A673 (cell line): ENCODE measurements at regions not wholly inside any gene's neighbourhood (a gene's known extent, or its start where the extent isn't known, plus 50 kb on each side); places are given as distances from the start of the nearest gene placed in this dataset.

Experiments
- EZH2 ChIP-seq: fragments of 200-600 bp; sonication (generic); IDR thresholded peaks from 2 replicates; pipeline ENCODE4 v1.6.1; 2017; ENCODE audit warnings: borderline replicate concordance, low read depth, mild to moderate bottlenecking, mixed read lengths, antibody characterized with exemption, low read length; ENCODE audit not compliant: poor library complexity, severe bottlenecking
- TF ChIP-seq, protein P1 (sequence below): fragments of 300-800, 200-600 bp; sonication (generic); conservative IDR thresholded peaks from 2 replicates; pipeline ENCODE4 v1.5.1; 2017; ENCODE audit warnings: low read depth, mild to moderate bottlenecking, antibody characterized with exemption, low read length, moderate library complexity, mixed read lengths

DNA sequence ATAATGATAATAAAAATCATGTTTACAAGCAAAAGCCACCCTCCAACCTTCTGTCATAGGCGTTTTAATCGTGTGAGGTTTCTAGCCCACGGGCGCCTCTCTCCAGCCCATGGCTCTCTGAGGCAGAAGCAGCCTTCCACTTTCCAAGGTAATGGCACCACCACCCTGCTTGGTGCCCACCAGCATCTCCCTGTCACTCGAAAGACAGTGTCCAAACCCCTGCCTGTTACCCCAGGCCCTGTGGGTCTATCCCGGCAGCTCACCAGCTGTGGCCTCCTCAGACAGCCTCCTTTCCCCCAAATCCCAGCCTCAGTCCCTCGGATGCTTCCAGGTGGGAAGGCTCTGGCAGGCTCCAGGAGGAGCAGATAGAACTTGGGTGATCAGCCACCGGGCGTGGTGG is 123.8 kb upstream of the LPCAT1 start:
- no peak for TF ChIP-seq EZH2
- TF ChIP-seq, protein P1, sequence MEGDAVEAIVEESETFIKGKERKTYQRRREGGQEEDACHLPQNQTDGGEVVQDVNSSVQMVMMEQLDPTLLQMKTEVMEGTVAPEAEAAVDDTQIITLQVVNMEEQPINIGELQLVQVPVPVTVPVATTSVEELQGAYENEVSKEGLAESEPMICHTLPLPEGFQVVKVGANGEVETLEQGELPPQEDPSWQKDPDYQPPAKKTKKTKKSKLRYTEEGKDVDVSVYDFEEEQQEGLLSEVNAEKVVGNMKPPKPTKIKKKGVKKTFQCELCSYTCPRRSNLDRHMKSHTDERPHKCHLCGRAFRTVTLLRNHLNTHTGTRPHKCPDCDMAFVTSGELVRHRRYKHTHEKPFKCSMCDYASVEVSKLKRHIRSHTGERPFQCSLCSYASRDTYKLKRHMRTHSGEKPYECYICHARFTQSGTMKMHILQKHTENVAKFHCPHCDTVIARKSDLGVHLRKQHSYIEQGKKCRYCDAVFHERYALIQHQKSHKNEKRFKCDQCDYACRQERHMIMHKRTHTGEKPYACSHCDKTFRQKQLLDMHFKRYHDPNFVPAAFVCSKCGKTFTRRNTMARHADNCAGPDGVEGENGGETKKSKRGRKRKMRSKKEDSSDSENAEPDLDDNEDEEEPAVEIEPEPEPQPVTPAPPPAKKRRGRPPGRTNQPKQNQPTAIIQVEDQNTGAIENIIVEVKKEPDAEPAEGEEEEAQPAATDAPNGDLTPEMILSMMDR, result no peak
